K562 (cell line): ENCODE measurements at regions not wholly inside any gene's neighbourhood (a gene's known extent, or its start where the extent isn't known, plus 50 kb on each side); places are given as distances from the start of the nearest gene placed in this dataset.

Experiments
- CBX5 ChIP-seq: IDR thresholded peaks from 2 replicates; pipeline ENCODE4 v1.6.1; 2014; ENCODE audit warnings: low read depth, borderline replicate concordance
- DPF2 ChIP-seq: fragments of 450-650 bp; IDR thresholded peaks from 2 replicates; pipeline ENCODE4 v1.6.1; 2016
- HDGF ChIP-seq: fragments of 450-650 bp; IDR thresholded peaks from 2 replicates; pipeline ENCODE4 v1.6.1; 2016
- L3MBTL2 ChIP-seq: fragments of 450-650 bp; IDR thresholded peaks from 2 replicates; pipeline ENCODE4 v1.6.1; 2016; ENCODE audit warnings: mild to moderate bottlenecking, moderate library complexity
- MBD2 ChIP-seq: sonication (generic); IDR thresholded peaks from 2 replicates; pipeline ENCODE4 v1.6.1; 2016; ENCODE audit warnings: low read depth, borderline replicate concordance
- RCOR1 ChIP-seq, 2 experiments: IDR thresholded peaks; 2 replicates each; pipeline ENCODE4 v1.6.1; 2012; ENCODE audit warnings: low read depth in 2 of 2, low read length in 2 of 2, borderline replicate concordance in 1 of 2, improper control_type of control experiment in 1 of 2
- TAF1 ChIP-seq: IDR thresholded peaks from 2 replicates; pipeline ENCODE4 v1.6.1; 2011; ENCODE audit warnings: mild to moderate bottlenecking, low read length, moderate library complexity; ENCODE audit not compliant: insufficient read depth, control insufficient read depth, severe bottlenecking; ENCODE audit errors: extremely low read depth
- TF ChIP-seq, protein P1 (sequence below): fragments of 450-650 bp; formaldehyde crosslinking; IDR thresholded peaks from 2 replicates; pipeline ENCODE4 v1.4.0; 2022; ENCODE audit warnings: missing genetic modification characterization
- TF ChIP-seq, protein P2 (sequence below): sonication (generic); formaldehyde crosslinking; IDR thresholded peaks from 2 replicates; pipeline ENCODE4 v1.8.1; 2022; ENCODE audit warnings: missing genetic modification reagents
- TF ChIP-seq, protein P3 (sequence below), 3 experiments: IDR thresholded peaks in 2 of 3; conservative IDR thresholded peaks in 1 of 3; 2 replicates each; pipeline ENCODE4 v1.5.1; 2011 to 2012; ENCODE audit warnings: low read length in 3 of 3, mild to moderate bottlenecking in 3 of 3, control low read depth in 2 of 3, improper control_type of control experiment in 1 of 3, inconsistent platforms in 1 of 3, low read depth in 1 of 3, mixed read lengths in 1 of 3, moderate library complexity in 1 of 3; ENCODE audit not compliant: insufficient read depth in 2 of 3

DNA sequence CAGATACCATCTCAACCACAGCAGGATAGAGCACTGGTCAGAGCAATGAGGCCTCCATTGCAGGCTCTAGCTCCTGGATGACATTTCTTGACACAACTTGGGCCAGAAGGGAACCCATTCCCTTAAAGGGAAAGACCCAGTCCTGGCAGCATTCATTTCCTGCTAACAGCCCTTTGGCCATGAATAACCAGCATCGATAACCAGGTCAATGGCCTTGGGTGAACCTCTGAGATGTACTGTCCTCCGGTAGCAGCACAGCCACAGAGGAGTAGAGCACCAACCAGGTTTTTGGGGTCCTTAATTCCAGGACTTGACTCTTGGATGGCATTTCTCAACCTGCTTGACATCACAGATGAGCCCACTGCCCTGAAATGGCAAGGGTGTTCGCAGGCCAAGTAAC, 71.2 kb upstream of the FKBP1C start:
- TF ChIP-seq, protein P1, sequence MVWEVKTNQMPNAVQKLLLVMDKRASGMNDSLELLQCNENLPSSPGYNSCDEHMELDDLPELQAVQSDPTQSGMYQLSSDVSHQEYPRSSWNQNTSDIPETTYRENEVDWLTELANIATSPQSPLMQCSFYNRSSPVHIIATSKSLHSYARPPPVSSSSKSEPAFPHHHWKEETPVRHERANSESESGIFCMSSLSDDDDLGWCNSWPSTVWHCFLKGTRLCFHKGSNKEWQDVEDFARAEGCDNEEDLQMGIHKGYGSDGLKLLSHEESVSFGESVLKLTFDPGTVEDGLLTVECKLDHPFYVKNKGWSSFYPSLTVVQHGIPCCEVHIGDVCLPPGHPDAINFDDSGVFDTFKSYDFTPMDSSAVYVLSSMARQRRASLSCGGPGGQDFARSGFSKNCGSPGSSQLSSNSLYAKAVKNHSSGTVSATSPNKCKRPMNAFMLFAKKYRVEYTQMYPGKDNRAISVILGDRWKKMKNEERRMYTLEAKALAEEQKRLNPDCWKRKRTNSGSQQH (CRISPR knock-in tag), result no peak
- TF ChIP-seq RCOR1 (IDR thresholded peaks at IDR 0.05; ENCODE audit: borderline replicate concordance in 1 of 2, low read depth in 2 of 2, low read length in 2 of 2), result no peak
- TF ChIP-seq, protein P2, sequence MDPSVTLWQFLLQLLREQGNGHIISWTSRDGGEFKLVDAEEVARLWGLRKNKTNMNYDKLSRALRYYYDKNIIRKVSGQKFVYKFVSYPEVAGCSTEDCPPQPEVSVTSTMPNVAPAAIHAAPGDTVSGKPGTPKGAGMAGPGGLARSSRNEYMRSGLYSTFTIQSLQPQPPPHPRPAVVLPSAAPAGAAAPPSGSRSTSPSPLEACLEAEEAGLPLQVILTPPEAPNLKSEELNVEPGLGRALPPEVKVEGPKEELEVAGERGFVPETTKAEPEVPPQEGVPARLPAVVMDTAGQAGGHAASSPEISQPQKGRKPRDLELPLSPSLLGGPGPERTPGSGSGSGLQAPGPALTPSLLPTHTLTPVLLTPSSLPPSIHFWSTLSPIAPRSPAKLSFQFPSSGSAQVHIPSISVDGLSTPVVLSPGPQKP (CRISPR knock-in tag), result no peak
- TF ChIP-seq, protein P3, sequence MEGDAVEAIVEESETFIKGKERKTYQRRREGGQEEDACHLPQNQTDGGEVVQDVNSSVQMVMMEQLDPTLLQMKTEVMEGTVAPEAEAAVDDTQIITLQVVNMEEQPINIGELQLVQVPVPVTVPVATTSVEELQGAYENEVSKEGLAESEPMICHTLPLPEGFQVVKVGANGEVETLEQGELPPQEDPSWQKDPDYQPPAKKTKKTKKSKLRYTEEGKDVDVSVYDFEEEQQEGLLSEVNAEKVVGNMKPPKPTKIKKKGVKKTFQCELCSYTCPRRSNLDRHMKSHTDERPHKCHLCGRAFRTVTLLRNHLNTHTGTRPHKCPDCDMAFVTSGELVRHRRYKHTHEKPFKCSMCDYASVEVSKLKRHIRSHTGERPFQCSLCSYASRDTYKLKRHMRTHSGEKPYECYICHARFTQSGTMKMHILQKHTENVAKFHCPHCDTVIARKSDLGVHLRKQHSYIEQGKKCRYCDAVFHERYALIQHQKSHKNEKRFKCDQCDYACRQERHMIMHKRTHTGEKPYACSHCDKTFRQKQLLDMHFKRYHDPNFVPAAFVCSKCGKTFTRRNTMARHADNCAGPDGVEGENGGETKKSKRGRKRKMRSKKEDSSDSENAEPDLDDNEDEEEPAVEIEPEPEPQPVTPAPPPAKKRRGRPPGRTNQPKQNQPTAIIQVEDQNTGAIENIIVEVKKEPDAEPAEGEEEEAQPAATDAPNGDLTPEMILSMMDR (IDR thresholded peaks at IDR 0.05 in 2 of 3, conservative IDR thresholded peaks at IDR 0.05 in 1 of 3; ENCODE audit: insufficient read depth in 2 of 3, low read depth in 1 of 3, low read length in 3 of 3), result no peak
- no peak for TF ChIP-seq CBX5
- no peak for TF ChIP-seq TAF1
- TF ChIP-seq DPF2, result no peak
- no peak for TF ChIP-seq L3MBTL2
- TF ChIP-seq MBD2, result no peak
- no peak for TF ChIP-seq HDGF
